PFSK-1 (cell line): ENCODE measurements at regions not wholly inside any gene's neighbourhood (a gene's known extent, or its start where the extent isn't known, plus 50 kb on each side); places are given as distances from the start of the nearest gene placed in this dataset.

Experiments used
- FOXP2 ChIP-seq: optimal IDR thresholded peaks from 2 replicates; pipeline ENCODE3; 2011; ENCODE audit warnings: borderline replicate concordance, control low read depth, inconsistent platforms; ENCODE audit not compliant: insufficient read depth; ENCODE audit errors: extremely low read length, extremely low read depth
- POLR2AphosphoS5 ChIP-seq: IDR thresholded peaks from 2 replicates; pipeline ENCODE4 v1.6.1; 2012; ENCODE audit warnings: low read depth, mild to moderate bottlenecking, control low read depth, low read length, moderate library complexity
- SIN3A ChIP-seq: IDR thresholded peaks from 2 replicates; pipeline ENCODE4 v1.6.1; 2012; ENCODE audit warnings: mild to moderate bottlenecking, low read length, moderate library complexity, borderline replicate concordance; ENCODE audit not compliant: insufficient read depth
- TAF1 ChIP-seq: IDR thresholded peaks from 2 replicates; pipeline ENCODE4 v1.6.1; 2012; ENCODE audit warnings: low read length, control low read depth, borderline replicate concordance; ENCODE audit not compliant: insufficient read depth
- TF ChIP-seq, protein P1 (sequence below), 2 experiments: IDR thresholded peaks; 2 replicates each; pipeline versions ENCODE4 v1.6.1 to v1.8.0; 2011 to 2012; ENCODE audit warnings: low read depth in 2 of 2, low read length in 2 of 2, control low read depth in 1 of 2, inconsistent platforms in 1 of 2, mild to moderate bottlenecking in 1 of 2, moderate library complexity in 1 of 2; ENCODE audit not compliant: insufficient read depth in 1 of 2

- TF ChIP-seq TAF1: no peak
Measured at GRCh38 chr20:19013907-19014306, 198.5 kb upstream of the SLC24A3 start.

DNA sequence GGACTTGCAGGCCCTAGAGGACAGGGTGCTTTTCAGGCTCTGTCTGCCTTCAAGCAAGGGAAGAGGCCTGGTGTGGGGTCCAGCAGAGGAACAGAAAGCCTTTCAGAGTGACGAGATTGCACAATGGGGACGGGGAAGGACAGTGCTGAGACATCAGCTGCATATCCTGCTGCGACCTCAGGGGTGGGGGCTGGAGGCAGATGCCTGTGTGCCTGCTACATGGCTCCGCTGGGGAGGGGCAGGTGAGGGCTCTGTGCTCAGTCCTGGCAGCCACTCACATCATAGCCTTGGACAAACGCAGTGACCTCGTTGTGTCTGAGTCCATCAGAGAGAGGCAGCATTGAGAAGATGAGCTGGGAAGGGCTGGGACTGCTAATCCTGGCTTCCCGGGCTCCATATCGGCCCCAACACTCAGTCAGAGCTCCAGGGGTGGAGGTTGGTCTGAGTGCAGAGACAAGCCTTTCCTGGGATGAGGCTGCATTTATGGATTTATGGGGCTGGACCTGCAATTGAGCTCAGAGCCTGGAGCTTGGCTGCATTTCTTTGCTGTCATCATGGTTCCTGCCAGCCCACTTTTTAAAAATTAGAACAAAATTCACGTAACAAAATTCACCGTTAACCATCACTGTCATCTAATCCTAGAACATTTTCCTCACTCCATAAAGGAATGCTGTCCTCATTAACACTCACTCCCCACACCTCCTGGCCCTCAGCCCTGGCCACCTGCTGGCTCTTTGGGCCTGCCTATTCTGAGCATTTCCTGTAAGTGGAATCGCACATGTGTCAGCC lies 196.9 kb upstream of the SLC24A3 start:
- TF ChIP-seq, protein P1, sequence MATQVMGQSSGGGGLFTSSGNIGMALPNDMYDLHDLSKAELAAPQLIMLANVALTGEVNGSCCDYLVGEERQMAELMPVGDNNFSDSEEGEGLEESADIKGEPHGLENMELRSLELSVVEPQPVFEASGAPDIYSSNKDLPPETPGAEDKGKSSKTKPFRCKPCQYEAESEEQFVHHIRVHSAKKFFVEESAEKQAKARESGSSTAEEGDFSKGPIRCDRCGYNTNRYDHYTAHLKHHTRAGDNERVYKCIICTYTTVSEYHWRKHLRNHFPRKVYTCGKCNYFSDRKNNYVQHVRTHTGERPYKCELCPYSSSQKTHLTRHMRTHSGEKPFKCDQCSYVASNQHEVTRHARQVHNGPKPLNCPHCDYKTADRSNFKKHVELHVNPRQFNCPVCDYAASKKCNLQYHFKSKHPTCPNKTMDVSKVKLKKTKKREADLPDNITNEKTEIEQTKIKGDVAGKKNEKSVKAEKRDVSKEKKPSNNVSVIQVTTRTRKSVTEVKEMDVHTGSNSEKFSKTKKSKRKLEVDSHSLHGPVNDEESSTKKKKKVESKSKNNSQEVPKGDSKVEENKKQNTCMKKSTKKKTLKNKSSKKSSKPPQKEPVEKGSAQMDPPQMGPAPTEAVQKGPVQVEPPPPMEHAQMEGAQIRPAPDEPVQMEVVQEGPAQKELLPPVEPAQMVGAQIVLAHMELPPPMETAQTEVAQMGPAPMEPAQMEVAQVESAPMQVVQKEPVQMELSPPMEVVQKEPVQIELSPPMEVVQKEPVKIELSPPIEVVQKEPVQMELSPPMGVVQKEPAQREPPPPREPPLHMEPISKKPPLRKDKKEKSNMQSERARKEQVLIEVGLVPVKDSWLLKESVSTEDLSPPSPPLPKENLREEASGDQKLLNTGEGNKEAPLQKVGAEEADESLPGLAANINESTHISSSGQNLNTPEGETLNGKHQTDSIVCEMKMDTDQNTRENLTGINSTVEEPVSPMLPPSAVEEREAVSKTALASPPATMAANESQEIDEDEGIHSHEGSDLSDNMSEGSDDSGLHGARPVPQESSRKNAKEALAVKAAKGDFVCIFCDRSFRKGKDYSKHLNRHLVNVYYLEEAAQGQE (IDR thresholded peaks at IDR 0.05; ENCODE audit: insufficient read depth in 1 of 2, low read depth in 2 of 2, low read length in 2 of 2): no peak
- TF ChIP-seq POLR2AphosphoS5: no peak
- TF ChIP-seq FOXP2: no peak
- TF ChIP-seq SIN3A: no peak
- no peak for TF ChIP-seq TAF1

GRCh38 chr20:19016140-19016497 lies 196.3 kb upstream of the SLC24A3 start:
- TF ChIP-seq, protein P1 (IDR thresholded peaks at IDR 0.05; ENCODE audit: insufficient read depth in 1 of 2, low read depth in 2 of 2, low read length in 2 of 2): no peak
- TF ChIP-seq SIN3A: no peak
- TF ChIP-seq POLR2AphosphoS5: no peak
- TF ChIP-seq FOXP2: no peak
- TF ChIP-seq TAF1: no peak

- TF ChIP-seq TAF1 (no peak), FOXP2 (no peak), SIN3A (no peak), POLR2AphosphoS5 (no peak)
- TF ChIP-seq, protein P1 (IDR thresholded peaks at IDR 0.05; ENCODE audit: insufficient read depth in 1 of 2, low read depth in 2 of 2, low read length in 2 of 2): no peak
Measured at GRCh38 chr20:19017104-19017690, 195.2 kb upstream of the SLC24A3 start.

DNA sequence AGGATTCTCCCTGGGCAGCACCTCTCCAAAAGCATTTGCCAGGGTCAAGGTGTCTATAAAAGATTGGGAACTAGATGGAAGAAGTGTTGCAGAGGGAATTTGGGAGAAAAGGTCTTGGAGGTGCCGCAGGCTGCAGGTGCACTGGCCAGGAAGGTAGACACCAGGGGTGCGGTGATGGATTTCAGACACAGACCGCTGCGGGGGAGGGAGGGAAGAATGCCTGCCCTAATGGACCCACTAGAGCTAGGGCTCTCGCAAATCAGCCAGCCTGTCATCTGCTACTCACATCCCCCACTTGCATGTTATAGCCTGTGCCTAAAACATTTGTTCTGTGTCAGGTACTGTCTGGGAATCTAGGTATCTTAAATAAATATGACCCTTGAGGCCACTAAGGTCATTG lies 193.6 kb upstream of the SLC24A3 start:
- TF ChIP-seq TAF1: no peak
- TF ChIP-seq, protein P1 (IDR thresholded peaks at IDR 0.05; ENCODE audit: insufficient read depth in 1 of 2, low read depth in 2 of 2, low read length in 2 of 2): no peak
- TF ChIP-seq SIN3A: no peak
- no peak for TF ChIP-seq FOXP2
